Nephron (organoid): ENCODE measurements at regions not wholly inside any gene's neighbourhood (a gene's known extent, or its start where the extent isn't known, plus 50 kb on each side); places are given as distances from the start of the nearest gene placed in this dataset.

Source experiments
- H3K27ac Mint-ChIP-seq, 3 experiments: 2 replicates each; pipeline ENCODE4 v1.8.0; 2020; ENCODE audit warnings: mixed read lengths in 3 of 3, mild to moderate bottlenecking in 2 of 3, moderate library complexity in 1 of 3
- H3K27me3 Mint-ChIP-seq: 2 replicates; pipeline ENCODE4 v1.8.0; 2021; ENCODE audit warnings: low read depth, mild to moderate bottlenecking, moderate library complexity, mixed read lengths
- H3K36me3 Mint-ChIP-seq: 2 replicates; pipeline ENCODE4 v1.8.0; 2020; ENCODE audit warnings: low read depth, mixed read lengths
- H3K4me1 Mint-ChIP-seq: 2 replicates; pipeline ENCODE4 v1.8.0; 2020; ENCODE audit warnings: mixed read lengths
- H3K4me3 Mint-ChIP-seq, 3 experiments: 2 replicates each; pipeline ENCODE4 v1.8.0; 2020; ENCODE audit warnings: mild to moderate bottlenecking in 3 of 3, mixed read lengths in 3 of 3, moderate library complexity in 2 of 3
- H3K9me3 Mint-ChIP-seq: 2 replicates; pipeline ENCODE4 v1.8.0; 2020; ENCODE audit warnings: mixed read lengths
- TF ChIP-seq, protein P1 (sequence below), 3 experiments: fragments of 200-600 bp; sonication (generic); IDR thresholded peaks; one replicate each; pipeline ENCODE4 v1.5.0; 2021; ENCODE audit warnings: antibody characterized with exemption in 3 of 3; ENCODE audit not compliant: unreplicated experiment in 3 of 3

- no peak overlapping the region for H3K27ac Mint-ChIP-seq
- H3K4me1 Mint-ChIP-seq = peaks cover 15% of the 10 kb centered on the region
- no peaks in the 10 kb centered on the region for H3K36me3 Mint-ChIP-seq
- peaks cover 40% of the 10 kb centered on the region for H3K27me3 Mint-ChIP-seq
- TF ChIP-seq, protein P1, sequence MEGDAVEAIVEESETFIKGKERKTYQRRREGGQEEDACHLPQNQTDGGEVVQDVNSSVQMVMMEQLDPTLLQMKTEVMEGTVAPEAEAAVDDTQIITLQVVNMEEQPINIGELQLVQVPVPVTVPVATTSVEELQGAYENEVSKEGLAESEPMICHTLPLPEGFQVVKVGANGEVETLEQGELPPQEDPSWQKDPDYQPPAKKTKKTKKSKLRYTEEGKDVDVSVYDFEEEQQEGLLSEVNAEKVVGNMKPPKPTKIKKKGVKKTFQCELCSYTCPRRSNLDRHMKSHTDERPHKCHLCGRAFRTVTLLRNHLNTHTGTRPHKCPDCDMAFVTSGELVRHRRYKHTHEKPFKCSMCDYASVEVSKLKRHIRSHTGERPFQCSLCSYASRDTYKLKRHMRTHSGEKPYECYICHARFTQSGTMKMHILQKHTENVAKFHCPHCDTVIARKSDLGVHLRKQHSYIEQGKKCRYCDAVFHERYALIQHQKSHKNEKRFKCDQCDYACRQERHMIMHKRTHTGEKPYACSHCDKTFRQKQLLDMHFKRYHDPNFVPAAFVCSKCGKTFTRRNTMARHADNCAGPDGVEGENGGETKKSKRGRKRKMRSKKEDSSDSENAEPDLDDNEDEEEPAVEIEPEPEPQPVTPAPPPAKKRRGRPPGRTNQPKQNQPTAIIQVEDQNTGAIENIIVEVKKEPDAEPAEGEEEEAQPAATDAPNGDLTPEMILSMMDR (IDR thresholded peaks at IDR 0.05; ENCODE audit: unreplicated experiment in 3 of 3) = no peak
- peaks cover 9% of the 10 kb centered on the region for H3K9me3 Mint-ChIP-seq
- H3K4me3 Mint-ChIP-seq = no peak overlapping the region
Measured at GRCh38 chr10:130751851-130752250, 559.7 kb downstream of the TCERG1L start.

DNA sequence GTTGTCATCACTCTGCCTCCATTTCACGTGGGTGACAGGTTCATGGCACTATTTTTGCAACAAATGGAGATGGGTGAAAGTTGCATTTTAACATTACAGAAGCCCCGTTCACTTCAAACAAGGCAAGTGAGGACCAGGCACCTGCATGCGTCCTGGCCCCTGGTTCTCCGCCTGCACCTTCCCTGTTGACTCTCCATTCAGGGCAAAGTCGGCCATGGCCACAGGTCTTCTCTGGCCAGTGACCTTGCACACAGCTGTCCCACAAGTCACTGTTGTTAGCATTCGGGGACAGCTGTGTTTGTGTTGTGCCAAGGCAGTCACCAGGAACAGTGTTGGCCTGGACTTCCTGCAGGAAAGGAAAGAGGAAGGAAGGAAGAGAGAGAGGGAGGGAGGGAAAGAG is 554.9 kb downstream of the TCERG1L start:
- no peaks in the 10 kb centered on the region for H3K4me1 Mint-ChIP-seq
- TF ChIP-seq, protein P1 (IDR thresholded peaks at IDR 0.05; ENCODE audit: unreplicated experiment in 3 of 3) = no peak
- peaks cover 9% of the 10 kb centered on the region for H3K9me3 Mint-ChIP-seq
- H3K36me3 Mint-ChIP-seq = no peaks in the 10 kb centered on the region
- H3K27me3 Mint-ChIP-seq = peaks cover 18% of the 10 kb centered on the region
- H3K4me3 Mint-ChIP-seq = no peak overlapping the region
- no peak overlapping the region for H3K27ac Mint-ChIP-seq

GRCh38 chr10:130757271-130757670 is 554.2 kb downstream of the TCERG1L start:
- no peak overlapping the region for H3K27ac Mint-ChIP-seq
- H3K36me3 Mint-ChIP-seq = no peaks in the 10 kb centered on the region

DNA sequence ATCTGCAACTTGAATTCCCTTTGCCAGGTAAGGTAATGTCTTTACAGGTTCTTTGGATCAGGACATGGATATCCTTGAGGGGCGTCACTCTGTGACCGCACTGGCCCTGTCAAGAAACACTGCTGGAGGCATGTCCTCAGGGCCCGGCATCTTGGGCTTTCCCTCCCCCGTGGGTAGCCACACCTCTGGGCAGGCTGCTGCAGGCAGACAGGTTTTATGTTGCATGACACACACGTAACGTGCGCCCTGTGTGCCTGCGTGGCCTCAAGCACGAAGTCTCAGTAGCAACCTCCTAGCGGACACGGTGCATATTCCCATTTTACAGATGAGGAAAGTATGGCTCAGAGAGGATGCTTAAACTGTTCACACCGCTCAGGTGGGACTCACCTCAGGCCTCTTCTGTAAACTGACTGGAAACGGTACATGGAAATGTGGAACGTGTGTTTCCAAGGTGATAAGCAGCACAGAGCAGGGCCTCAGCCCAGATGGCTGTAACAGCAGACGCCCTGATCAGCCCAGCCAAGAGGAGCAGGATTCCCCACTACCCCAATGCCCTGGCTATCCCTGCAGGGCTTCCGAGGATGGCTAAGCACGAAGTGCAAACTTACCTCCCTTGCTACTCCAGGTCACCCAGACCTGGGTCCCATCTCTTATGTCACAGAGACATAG is 553.6 kb downstream of the TCERG1L start:
- Mint-ChIP-seq H3K36me3 (no peaks in the 10 kb centered on the region), H3K27me3 (peaks cover 13% of the 10 kb centered on the region), H3K27ac (no peak overlapping the region), H3K4me3 (no peak overlapping the region), H3K4me1 (no peaks in the 10 kb centered on the region), H3K9me3 (peaks cover 9% of the 10 kb centered on the region)
- TF ChIP-seq, protein P1 (IDR thresholded peaks at IDR 0.05; ENCODE audit: unreplicated experiment in 3 of 3) = no peak

More at GRCh38 chr10:130757271-130757670, 554.2 kb downstream of the TCERG1L start:
- peaks cover 9% of the 10 kb centered on the region for H3K9me3 Mint-ChIP-seq
- peaks cover 17% of the 10 kb centered on the region for H3K27me3 Mint-ChIP-seq
- TF ChIP-seq, protein P1 (IDR thresholded peaks at IDR 0.05; ENCODE audit: unreplicated experiment in 3 of 3) = no peak
- H3K4me3 Mint-ChIP-seq = no peak overlapping the region
- no peaks in the 10 kb centered on the region for H3K4me1 Mint-ChIP-seq

GRCh38 chr10:130758529-130758928 is 553.0 kb downstream of the TCERG1L start:
- TF ChIP-seq, protein P1 (IDR thresholded peaks at IDR 0.05; ENCODE audit: unreplicated experiment in 3 of 3) = no peak
- no peaks in the 10 kb centered on the region for H3K4me1 Mint-ChIP-seq
- no peaks in the 10 kb centered on the region for H3K36me3 Mint-ChIP-seq
- no peak overlapping the region for H3K27ac Mint-ChIP-seq
- peaks cover 9% of the 10 kb centered on the region for H3K9me3 Mint-ChIP-seq
- no peak overlapping the region for H3K4me3 Mint-ChIP-seq
- peaks cover 17% of the 10 kb centered on the region for H3K27me3 Mint-ChIP-seq

DNA sequence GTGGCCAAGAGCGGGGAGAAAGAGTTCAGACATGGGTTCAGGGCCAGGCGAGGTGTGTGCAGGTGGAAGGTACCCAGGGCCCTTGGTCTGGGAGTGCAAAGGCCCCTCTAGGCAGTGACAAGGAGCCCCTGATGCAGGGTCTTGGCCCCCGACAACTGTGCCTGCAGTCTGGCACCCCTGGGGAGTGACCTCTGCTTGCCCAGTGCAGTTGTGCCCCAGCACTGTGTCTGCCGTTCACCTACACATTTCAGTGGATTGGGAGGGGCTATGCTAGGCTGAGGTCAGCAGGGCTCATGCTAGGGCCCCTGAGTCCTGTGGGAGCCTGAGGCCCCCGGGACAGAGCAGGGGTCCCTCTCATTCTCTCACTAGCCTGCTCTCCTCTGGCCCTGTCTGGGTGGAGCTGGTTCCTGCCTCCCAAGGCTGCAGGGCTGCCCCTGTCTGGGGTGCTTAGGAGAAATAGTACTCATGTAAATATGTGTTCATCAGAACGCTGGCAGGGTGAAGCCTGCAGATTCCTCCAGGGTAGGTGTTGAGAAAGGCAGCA is 550.4 kb downstream of the TCERG1L start:
- H3K4me3 Mint-ChIP-seq = no peak overlapping the region
- TF ChIP-seq, protein P1 (IDR thresholded peaks at IDR 0.05; ENCODE audit: unreplicated experiment in 3 of 3) = no peak
- peaks cover 20% of the 10 kb centered on the region for H3K27me3 Mint-ChIP-seq
- H3K4me1 Mint-ChIP-seq = no peaks in the 10 kb centered on the region
- no peaks in the 10 kb centered on the region for H3K36me3 Mint-ChIP-seq
- peaks cover 5% of the 10 kb centered on the region for H3K9me3 Mint-ChIP-seq
- H3K27ac Mint-ChIP-seq = no peak overlapping the region
